ENCODE measurements at regions not wholly inside any gene's neighbourhood (a gene's known extent, or its start where the extent isn't known, plus 50 kb on each side); places are given as distances from the start of the nearest gene placed in this dataset.
"Not testable (repeated sequence)": the region's sequence is repeated elsewhere in the genome, so short reads cannot be mapped to it uniquely, and the experiment has no call there.

DNA sequence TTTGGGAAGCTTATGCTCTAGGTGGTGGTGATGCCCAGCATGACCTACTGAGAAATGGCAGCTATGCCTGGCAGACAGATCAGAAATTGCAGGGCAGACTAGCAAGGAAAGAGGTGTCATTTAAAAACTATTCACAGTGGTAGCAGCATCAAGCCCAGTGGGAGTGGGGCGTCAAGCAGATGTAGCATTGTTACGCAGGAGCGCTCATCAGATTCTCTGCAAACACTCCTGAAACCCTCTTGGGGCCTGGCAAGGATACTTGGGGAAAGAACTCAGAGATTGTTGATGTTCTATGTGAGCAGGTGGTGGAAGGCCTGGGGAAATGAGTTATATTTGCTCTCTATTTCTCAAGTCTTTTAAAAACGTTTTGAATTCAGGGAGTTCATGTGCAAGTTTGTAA is 437.6 kb downstream of the RAPGEF2 start:
- no peak for DNase-seq
- ATAC-seq = no peak
- intact Hi-C loops (cut with micrococcal nuclease) = no loop called here

DNA sequence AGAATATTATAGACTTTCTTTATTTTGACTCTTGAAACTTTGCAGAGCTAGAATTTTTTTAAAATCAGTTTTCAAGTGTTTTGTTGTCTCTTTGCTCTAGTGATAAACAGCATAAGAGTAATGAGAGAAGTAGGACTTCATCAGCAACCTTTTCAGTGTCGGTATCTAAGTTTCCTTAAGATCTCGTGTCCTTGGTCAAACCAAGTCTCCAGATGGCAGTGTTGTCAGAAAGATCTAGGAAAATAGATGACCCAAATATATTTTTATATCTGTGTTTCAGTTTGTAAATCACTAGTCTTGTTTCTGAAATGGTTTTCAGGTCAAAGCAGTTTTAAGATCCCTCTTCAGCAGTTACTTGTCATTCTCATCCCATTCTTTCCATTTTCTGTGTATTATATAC is 438.3 kb downstream of the RAPGEF2 start:
- DNase-seq (no peak), ATAC-seq (no peak)
- intact Hi-C loops (cut with micrococcal nuclease) = no loop called here

DNA sequence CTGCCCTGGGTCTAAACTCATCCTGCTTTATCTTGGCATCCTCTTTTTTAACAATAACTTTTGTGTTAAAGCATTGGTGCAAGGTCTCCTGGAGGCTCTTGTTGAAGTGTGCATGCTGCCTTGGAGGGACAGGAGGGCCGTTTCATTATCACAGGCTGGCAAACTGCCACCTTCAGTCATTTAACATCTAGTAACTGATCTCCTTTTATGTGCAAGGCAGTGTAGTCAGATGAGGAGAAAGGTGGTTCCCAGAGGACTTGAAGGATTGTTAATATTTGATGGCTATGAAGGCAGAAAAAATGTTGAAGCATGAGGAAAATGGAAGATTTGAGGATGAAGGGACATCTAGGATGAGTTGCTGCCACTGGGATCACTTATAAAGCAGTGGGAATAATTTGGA is 439.4 kb downstream of the RAPGEF2 start:
- ATAC-seq (no peak), DNase-seq (no peak)
- intact Hi-C loops (cut with micrococcal nuclease) = no loop called here

DNA sequence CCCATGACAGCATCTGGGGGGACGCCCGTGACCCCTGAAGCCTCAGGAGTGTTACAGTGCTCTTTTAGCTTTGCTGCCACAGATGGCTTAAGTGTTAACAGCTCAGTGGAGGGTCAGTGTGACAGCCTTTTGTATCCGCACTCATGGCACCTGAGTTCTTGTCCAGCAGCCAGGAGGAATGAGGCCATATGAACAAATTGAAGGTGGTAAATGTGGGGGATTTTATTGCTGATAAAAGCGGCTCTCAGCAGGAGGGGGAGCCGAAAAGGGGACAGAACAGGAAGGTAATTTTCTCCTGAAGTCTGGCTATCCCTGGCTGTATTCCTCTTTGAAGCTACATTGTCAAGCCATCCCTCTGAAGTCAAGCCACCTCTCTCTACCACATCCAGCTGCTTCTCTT is 441.0 kb downstream of the RAPGEF2 start:
- intact Hi-C loops (cut with micrococcal nuclease) = no loop called here
- ATAC-seq = no peak
- DNase-seq = no peak

DNA sequence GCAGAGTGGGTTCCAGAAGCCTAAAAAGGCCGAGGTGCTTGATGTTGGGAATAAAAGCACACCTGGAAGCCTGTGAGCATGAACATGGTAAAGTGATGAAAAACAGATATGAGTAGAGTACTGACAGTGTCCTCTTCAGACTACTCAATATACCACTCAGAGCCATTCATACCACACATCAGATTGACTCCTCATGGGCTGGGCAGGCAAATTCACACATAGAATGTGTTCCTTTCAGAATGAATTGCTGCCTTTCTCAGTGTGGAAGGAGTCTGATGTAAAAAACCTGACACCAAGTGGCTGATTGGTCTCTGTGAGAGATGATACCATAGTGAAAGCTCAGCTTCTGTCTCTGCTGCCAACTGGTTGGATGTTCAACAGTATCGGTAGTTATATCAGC is 442.7 kb downstream of the RAPGEF2 start:
- no peak for DNase-seq
- intact Hi-C loops (cut with micrococcal nuclease) = no loop called here
- ATAC-seq = no peak

DNA sequence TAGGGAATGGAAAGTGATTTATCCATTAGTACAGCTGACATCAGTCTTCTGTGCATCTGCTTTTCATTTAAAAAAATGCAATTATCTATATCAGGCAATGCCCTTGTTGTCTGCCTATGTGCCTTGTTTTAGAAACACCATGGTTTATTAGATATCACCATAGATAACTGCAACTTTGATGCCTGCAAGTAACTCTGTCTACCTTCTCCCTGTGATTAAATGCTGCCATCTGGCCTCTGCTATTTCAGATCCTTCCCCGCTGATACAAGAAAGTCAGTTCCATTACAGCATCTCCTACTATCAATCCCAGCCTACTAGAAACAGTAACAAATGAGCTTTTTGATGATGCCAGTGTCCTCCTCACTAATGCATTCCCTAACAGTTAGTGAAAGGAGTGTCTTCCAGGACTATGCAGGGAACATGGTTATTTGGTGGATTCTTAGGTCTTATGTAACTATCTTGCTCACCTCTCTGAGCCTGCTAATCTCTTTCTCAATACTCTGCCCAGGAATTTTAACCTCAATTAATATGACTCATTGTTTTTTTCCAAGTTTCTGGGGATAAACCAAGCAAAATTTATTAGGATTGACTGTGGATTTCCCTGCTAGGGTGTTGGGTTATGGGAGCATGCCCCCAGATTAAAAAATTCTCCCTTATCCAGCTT is 444.9 kb downstream of the RAPGEF2 start:
- ATAC-seq = no peak
- intact Hi-C loops (cut with micrococcal nuclease) = no loop called here
- DNase-seq = no peak

DNA sequence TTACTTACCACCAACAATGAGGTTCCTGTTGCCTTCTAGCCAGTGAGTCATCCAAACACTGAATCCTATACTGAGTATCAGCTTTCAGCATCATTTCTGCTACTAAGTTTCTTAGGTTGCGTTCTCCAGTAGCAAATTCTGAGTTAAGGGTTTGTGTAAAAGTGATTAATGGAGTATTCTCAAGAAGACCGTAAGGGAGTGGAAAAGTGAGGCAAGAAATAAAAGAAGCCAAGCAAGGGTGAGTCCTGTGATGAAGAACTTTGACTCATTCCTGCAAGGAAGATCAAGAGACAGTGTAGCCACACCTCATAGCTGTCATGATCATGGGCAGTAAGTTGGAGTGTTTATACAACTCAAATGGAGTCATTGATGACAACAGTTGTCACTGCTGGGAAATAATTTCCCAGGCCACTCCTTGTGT is 446.2 kb downstream of the RAPGEF2 start:
- no peak for DNase-seq
- intact Hi-C loops (cut with micrococcal nuclease) = no loop called here
- ATAC-seq = no peak

DNA sequence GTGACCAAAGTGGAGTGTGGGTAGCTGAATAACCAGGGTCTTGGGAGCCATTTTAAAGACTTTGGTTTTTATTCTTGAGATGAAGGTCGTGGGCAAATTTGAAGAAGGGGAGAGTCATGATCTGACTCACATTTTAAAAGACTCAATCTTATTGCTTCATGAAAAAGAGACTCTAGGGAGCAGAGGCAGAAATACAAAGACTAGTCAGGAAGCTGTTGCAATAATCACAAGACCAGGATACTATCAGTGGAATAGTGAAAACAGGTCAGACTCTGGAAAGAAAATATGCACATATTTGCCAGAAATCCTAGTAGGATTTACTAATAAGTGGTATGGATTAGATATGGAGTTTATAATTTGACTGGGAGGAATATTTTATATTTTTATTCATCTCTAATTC is 448.4 kb downstream of the RAPGEF2 start:
- no peak for ATAC-seq
- DNase-seq = no peak

DNA sequence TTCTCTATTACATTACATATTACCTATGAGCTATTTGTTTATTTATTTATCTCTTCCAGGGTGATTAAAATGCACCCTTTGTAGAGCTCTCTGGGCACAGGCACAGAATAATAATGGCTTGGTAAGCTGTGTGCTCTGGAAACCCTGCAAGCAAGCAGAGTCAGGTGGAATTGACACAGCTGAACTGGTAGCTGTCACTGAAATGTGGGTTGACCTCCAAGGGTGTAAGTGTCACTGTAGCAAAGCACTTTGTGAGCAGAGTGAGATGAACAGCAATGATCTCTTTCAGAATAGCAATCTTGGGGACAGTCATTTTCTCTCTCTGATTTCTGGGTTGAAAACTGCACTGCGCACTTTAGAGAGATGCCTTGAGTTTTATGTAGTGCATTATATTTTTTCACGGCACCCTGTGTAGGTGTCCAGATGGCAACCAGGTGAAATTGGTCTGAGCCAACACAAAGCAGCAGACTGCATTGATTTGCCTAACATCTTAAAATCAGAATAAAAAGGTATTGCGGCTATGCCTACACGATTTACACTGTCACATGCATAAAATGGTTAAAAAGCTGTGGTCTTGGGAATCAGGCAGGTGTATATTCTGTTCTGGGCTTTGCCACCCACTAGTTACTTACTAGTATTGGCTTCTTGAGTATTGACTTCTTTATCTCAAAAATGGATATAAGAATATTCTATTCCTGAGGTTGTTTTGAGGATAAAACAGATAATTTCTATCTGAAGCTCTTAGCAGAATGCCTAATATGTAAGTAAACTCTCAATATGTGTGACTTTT is 450.3 kb downstream of the RAPGEF2 start:
- DNase-seq (no peak), ATAC-seq (no peak)
- intact Hi-C loops (cut with micrococcal nuclease) = no loop called here

More for the DNA sequence above, 448.4 kb downstream of the RAPGEF2 start:
- intact Hi-C loops (cut with micrococcal nuclease) = no loop called here

DNA sequence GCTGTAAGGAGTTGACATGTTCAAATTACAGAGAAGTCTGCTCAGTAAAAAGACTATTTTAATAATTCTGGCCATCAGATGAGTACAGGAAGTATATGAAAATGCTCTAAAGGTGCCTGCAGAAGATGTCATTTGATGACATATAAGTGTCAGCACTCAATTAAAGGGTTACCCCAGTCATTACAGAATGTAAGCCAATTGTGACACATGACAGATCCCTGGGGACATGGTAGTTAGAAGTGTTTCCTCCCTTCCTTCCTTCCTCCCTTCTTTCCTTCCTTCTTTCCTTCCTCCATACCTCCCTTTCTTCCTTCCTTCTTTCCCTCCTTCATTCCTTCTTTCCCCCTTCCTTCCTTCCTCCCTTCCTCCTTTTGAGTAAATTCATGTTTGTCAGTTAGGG is 453.0 kb downstream of the RAPGEF2 start:
- DNase-seq = no peak
- intact Hi-C loops (cut with micrococcal nuclease) = no loop called here
- ATAC-seq = no peak

DNA sequence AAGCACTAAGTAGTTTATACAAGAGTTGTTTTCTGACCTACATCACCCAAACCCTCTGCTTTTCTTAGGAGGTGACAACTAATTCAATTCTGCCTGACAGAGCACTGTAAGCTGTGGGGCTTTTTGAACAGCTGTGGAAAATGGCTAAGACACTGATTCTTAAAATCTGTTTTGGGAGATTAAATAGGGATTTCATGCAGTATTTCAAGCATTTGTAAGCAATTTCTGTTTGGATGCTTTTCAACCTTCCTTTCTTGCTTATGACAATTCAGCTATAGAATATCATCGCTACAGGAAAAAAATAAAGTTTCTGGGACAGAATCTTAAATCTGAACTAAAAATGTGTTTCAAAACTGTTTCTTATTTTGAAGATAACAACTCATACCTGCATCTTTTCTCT is 459.5 kb downstream of the RAPGEF2 start:
- no peak for DNase-seq
- intact Hi-C loops (cut with micrococcal nuclease) = no loop called here
- no peak for ATAC-seq

DNA sequence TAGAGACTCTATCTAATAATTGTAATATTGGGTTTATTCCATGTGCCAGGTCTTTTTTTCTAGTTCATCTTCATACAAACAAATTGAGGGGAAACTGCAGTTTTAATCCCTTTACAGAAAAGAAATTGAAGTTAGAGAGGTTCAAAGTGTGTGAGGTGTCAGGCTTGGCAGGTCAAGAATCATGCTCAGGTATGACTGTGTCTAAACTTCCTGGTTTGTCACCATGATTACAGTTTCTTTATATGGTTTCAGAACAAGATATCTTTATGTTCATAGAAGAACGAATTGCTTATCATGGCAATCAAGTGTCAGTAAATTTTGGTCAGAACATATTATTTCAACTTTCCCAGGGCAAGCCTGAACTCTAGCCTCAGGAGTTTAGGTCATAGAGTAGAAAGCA is 460.4 kb downstream of the RAPGEF2 start:
- ATAC-seq = no peak
- intact Hi-C loops (cut with micrococcal nuclease) = no loop called here
- DNase-seq = no peak

DNA sequence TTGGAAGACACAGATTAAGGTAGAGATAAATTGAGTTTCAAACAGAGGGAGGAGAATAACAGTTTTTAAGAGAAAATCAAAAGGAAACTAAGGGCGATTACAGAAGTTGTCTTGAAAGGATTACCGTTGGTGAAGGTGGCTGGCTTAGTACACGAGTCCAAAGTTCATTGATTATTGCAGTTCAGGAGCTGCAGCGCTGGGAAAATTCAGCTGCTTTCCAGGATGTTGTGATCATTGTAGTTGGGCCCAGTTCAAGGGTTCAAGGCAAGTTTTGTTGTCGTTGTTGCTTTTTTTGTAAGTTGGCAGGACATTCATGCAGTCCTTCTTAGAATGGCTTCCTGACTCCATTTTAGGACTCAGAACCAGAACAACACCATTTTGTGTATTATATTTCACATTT is 461.7 kb downstream of the RAPGEF2 start:
- DNase-seq (no peak), ATAC-seq (no peak)
- intact Hi-C loops (cut with micrococcal nuclease) = no loop called here

DNA sequence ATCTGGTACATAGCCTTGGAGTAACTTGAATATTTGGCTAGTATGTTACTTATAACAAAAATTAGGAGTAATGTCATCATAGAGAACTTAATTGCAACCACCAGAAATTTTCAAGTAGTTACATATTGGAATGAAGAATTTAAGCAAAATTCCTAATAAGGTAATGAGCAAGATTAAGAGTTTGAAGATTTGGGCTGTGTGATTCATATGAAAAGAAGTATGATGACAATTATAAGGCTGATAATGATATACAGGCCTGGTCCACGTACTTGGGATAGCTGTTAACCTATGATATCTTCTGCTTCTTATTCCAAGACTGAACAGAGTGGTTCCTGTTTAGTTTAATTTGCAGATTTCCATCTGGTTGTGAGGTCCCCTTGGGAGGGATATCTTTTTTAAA is 463.9 kb downstream of the RAPGEF2 start:
- no peak for ATAC-seq
- intact Hi-C loops (cut with micrococcal nuclease) = no loop called here
- no peak for DNase-seq

DNA sequence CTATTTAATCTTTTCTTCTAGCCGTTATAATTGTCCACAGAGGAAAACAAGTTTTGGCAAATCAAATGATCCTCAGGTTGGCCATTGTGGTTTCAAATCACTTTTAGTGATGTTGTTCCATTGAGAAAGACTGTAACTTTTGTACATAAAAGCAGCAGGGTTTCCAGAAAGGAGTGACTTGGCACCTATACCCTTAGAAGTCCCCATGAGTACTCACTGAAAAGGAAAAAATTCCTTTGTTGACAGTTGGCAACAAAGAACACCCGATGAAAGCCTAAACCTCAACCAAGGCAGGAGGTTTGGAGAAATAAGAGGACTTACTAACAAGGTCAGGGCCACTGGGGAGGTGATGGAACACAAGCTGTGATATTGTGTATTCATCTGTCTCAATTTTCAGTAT is 474.4 kb downstream of the RAPGEF2 start:
- intact Hi-C loops (cut with micrococcal nuclease) = no loop called here
- DNase-seq = no peak
- ATAC-seq = no peak

DNA sequence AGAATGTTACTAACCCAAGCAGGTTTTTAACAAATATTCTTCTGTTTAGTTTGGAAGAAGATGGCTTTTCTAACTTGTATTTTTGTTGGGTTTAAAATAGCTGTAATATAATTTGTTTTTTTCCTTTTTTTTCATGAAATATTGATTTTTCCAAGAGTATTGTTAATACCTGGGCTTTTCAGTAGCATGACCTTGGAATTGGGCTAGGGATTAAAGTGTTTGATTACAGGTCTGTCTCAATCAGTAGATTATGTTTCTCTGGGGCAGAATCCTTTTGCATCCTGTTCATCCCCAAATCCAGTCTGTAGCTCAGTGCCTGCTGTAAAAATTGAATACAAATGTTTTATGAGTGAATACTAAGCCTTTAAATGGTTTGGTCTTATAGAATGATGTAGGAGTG is 479.8 kb downstream of the RAPGEF2 start:
- intact Hi-C loops (cut with micrococcal nuclease) = no loop called here
- DNase-seq (no peak), ATAC-seq (no peak)

DNA sequence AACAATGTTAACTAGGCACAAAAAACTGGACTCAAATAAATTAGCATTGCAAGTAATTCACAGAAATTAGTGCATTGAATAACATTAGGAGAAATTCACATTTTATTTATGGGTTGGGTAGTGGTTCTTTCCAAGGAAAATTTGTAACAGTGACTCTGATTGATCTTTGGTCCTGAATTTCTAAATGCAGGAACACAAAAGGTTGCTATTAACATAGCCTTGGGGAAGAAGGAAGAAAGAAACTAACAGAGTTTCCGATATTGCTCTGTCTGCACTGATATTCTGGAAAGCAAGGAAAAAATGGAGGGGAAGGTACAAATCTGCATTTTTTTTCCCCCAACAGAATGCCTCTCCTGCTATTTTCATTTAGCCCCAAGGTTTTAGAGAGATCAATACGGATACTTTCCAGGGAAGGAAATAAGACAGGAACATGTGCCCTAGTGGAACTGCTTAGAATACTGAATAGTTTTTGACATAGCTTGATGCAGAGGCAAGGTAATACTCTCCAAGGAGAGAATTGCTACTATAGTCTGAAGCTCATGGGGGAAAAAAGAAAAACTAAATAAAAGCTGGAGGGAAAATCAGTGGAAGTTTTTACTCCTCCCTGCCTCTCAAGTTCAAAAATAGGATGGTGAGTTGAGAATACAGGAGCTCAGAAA is 490.1 kb downstream of the RAPGEF2 start:
- ATAC-seq (no peak), DNase-seq (no peak)
- intact Hi-C loops (cut with micrococcal nuclease) = no loop called here

DNA sequence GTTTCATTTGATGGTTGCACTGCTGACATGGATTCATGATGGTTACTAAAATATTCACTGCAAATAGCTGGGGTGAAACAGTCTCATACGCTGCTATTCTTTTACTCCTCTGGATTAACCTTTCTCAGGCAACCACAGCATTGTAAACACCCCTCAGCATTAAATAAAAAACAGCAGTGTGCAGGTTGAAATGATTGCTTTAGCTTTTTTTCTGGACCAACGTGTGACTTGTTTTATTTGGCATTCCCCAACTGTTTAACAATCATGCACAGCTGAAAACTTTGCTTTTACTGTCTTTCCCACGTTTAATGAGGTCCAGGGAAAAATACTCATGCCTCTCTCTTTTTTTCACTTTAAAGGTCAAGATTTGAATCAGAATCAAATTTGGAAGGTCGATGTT is 490.8 kb downstream of the RAPGEF2 start:
- intact Hi-C loops (cut with micrococcal nuclease) = no loop called here
- DNase-seq (no peak), ATAC-seq (no peak)

DNA sequence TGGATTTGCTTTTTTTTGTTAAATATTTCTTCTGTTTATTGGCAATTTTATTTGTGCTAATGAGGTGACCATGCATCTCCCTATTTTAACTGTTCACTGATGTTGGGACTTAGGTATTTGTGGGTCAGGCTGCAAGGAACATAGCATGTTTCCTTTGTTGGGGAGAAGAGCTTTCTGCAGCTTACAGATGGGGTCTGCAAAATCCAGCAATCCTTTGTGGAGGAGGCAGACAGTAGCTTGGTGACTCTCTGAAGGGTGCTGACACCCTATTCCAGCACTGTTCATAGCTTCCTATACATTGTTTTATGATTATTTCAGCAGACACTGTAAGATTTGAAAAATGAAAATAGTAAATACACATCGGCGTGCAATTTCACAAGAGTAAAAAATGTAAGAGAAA is 491.7 kb downstream of the RAPGEF2 start:
- no peak for ATAC-seq
- intact Hi-C loops (cut with micrococcal nuclease) = no loop called here
- no peak for DNase-seq

DNA sequence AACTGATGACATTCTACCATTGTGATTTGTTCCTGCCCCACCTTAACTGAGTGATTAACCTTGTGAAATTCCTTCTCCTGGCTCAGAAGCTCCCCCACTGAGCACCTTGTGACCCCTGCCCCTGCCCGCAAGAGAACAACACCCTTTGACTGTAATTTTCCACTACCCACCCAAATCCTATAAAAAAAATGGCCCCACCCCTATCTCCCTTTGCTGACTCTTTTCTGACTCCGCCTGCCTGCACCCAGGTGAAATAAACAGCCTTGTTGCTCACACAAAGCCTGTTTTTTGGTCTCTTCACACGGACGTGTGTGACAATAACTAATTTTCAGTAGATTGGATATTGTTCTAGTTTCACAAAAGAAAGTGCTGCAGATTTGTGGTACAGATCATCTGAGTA is 492.2 kb downstream of the RAPGEF2 start:
- not testable (repeated sequence) for DNase-seq, ATAC-seq

DNA sequence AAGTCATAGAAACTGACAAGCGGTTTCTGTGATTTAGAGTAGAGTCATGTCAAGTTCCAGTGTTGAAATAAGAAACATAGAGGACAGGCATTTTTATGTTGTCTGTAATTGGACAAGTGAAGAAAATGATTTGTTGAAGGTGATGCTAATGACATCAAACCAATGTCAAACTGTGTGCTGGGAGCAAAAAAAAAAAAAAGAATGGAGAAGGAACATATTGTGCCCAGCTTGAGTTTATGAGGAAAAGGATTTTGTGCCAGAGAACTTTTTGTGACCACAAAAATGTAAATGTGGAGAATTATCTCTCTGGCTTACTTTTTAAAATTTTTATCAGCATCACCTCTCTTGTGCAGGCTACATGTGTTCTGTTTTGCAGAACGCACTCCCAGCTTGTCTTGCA is 495.7 kb downstream of the RAPGEF2 start:
- intact Hi-C loops (cut with micrococcal nuclease) = no loop called here
- ATAC-seq (no peak), DNase-seq (no peak)

More for the DNA sequence above, 492.2 kb downstream of the RAPGEF2 start:
- intact Hi-C loops (cut with micrococcal nuclease) = not testable (repeated sequence)

Measured in left ventricle myocardium superior (tissue), 1 donor.